Dermis microvascular lymphatic vessel endothelial cell (primary cell): ENCODE measurements at regions not wholly inside any gene's neighbourhood (a gene's known extent, or its start where the extent isn't known, plus 50 kb on each side); places are given as distances from the start of the nearest gene placed in this dataset.
"Not testable (repeated sequence)": the region's sequence is repeated elsewhere in the genome, so short reads cannot be mapped to it uniquely, and the experiment has no call there.

Experiments used
- DNase-seq, 2 donors: peaks; one replicate each; pipeline versions ENCODE4 v3.0.0 to v3.0.0-alpha.2; 2010; ENCODE audit warnings: low read depth in 2 of 2

- DNase-seq, result no peak
These were observed 596.9 kb upstream of the CYLC2 start for GRCh38 chr9:102398205-102398604.

GRCh38 chr9:102385620-102386019, 609.5 kb upstream of the CYLC2 start:
- DNase-seq, result not testable (repeated sequence)

- no peak for DNase-seq
These were observed 624.2 kb upstream of the GRIN3A start for GRCh38 chr9:102362470-102363132.

DNA sequence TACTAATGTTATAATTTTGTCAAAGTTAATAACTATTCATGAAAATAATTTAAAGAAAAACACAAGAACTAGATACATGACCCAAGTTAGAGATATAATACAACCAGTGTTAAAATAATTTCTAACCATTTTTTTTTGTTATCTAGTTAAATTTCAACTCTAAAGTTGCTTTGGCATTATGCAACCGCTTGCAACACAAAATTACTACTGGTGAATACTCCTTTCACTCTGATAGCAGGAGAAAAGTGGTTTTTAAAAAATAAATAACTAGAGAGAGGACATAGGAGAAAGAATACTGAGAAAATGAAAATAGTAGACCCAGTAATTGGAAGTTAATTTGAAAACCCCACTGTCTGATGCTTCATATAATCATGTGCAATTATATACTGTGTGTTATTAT, 622.4 kb upstream of the GRIN3A start:
- no peak for DNase-seq

DNA sequence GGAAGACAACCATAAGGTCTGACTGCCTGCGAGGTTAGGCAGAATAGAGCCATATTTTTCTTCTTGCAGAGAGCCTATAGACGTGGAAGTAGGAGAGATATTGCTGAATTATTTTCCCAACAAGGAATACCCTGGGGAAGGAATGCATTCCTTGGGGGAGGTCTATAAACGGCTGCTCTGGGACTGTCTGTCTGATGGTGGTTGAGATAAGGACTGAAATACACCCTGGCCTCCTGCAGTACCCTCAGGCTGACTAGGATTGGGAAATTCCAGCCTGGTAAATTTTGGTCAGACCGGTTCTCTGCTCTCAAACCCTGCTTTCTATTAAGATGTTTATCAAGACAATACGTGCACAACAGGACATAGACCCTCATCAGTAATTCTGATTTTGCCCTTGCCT, 617.5 kb upstream of the GRIN3A start:
- DNase-seq, result no peak

DNA sequence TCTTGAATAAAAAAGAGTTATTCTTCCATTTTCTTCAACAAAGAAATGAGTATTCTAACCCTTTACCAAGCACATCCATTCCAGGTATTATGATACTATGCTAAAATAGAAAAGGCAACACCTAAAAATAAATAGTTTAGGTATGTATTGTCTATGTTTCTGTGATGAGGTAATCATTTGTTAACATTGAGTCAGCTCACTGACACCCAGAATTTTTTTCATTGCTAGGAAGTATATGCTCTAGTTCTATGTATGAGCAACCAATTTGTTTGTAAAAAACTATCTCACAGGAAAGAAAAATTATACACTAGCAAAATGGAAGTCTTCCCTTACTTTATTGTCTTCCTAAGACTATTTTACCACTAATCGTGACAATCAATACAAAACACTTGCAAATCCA, 615.6 kb upstream of the GRIN3A start:
- DNase-seq, result no peak

GRCh38 chr9:102337471-102337870, 599.0 kb upstream of the GRIN3A start:
- DNase-seq, result not testable (repeated sequence)

DNA sequence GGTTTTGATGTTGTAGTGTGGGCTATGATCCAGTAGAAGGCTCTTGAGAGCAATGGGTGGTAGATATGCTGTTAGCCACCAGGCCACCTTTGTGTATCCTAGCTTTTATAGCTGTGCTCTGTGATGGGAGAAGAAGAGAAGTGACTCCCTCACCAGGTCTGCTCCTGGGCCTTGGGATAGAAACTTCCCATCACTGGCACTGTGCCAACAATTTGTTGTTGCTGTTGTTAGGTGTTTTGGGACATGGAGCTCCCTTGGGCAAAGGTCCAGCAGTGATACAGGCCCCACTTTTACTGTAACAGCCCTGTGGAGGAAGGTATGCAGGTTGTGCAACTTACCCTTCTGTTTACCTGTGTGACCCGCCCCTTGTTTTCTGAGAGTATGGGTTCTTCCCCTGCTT, 570.9 kb upstream of the GRIN3A start:
- no peak for DNase-seq

DNA sequence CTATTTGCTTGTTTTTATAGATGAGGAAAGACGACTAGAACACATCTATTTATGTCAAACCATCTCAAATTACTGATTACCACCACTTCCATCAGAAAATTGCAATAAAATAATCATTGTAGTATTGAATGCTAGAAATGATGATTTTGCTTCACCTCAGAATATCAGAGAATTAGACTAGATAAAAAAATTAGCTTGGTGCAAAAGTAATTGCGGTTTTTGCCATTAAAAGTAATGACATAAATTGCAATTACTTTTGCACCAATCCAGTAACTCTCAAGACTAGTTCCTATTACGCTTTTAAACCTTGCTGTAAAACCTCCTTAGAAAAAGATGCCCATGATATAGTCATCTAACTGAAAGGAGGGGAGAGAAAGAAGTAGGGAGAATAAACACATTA, 556.7 kb upstream of the GRIN3A start:
- no peak for DNase-seq

DNA sequence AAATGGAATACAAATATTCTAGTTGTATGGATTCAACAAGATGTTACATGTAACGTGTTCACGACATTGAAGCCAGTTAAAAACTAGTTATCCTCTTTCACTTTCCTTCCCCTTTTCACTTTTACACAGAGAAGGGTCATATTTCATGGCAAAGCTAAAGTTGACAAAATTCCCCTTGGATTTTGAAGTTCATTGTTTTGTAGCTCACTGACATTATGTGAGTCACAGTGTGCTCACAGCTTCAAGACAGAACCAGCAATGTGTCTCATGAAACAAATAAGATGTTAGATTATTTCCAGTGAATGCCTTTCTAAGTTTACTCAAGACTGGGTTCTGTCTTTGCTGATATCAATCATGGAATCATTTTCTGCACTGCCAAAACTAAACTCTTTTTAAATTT, 535.5 kb upstream of the GRIN3A start:
- no peak for DNase-seq

GRCh38 chr9:102253099-102253498, 514.7 kb upstream of the GRIN3A start:
- no peak for DNase-seq

DNA sequence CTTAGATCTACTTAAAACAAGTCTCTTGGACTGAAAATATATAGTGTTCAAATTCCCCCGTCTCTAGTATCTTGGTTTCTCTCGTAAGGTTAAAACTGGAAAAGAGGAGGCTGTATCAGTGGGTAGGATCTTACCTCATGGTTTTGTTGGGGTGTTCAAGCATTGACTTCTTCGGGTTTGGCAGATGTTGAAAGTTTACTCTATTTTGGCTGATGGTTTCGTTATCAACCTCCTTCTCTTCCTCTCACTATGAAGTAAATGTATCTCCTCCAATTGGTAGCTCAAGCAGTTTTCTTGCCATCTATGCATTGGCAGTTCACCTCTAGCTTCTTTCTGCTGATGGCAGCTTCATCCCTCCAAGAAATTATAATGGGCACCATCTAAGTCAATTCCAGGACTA, 506.5 kb upstream of the GRIN3A start:
- no peak for DNase-seq

- DNase-seq, result no peak
These were observed 499.1 kb upstream of the GRIN3A start for GRCh38 chr9:102237520-102237919.

DNA sequence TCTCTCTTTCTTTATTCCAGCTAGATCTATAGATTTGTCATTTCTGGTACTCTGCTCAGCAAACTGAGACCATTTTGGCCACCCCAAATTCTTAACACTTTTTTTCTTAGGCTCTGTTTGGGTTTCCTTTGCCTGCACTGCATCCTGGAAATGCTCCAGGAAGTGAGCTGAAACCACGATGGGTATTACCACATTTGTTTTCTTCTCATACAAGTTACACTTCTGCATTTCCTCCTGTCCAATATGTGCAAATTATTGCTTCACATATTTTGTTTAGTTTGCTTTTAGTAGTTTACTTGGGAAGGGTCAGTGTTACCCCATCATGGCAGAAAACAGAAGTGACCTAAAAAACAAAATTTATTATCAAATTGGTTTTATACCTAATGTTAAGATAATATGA, 498.6 kb upstream of the GRIN3A start:
- DNase-seq, result no peak

- DNase-seq, result not testable (repeated sequence)
These were observed 489.0 kb upstream of the GRIN3A start for GRCh38 chr9:102227416-102227815.

GRCh38 chr9:102225841-102226441, 487.5 kb upstream of the GRIN3A start:
- no peak for DNase-seq

GRCh38 chr9:102223320-102224136, 485.1 kb upstream of the GRIN3A start:
- not testable (repeated sequence) for DNase-seq

DNA sequence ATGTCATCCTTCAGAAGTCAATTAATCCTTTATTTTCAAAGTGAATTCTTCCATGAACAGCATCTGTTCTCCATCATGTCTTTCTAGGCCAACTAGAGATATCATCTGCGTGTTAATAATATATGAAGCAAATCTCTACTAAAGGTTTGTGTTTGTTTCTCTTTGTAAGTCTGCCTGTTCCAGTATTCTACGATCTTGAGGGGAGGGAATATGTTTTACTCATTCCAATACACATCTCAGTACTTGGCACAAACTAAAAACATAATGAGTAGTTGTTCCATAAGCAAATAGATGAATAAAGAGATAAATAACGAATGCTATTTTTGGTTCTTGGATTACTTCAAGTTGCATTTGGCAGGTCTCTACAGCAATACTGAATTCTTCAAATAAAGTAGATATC, 470.7 kb upstream of the GRIN3A start:
- no peak for DNase-seq

DNA sequence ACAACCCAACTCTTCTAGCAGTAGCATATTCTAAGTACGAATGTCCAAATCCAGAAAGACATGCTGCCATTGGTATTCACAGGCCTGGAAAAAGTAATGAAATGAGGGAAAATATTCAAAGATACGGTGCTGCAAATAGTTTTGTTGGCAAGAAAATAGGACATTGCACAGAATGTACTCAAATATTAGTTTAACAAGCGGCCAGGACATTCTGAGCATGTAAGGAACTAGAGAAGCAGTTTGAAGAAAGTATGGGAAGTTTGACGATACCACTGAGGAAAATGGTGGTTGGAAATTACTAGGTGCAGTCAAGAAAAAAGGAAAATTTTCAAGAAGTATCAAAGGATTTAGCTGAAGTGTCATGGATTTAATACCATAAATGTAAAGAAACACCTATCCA, 468.0 kb upstream of the GRIN3A start:
- no peak for DNase-seq

DNA sequence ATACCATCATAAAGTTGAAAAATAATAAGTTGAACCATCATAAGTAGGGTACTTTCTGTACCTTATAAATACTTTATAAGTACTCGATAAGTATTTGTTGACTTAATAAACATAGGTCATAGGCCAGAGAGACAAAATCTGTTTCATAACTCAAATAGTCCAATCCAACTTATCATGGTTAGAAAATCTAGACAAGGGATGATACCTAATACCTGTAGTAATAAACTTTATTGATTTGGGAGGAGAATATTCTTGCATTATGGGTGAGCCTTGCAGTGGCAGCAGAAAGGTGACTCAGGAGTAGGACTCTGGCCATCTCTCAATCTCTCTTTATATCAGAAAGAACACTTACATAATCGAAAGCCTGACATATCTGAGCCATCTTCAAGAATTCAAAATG, 466.8 kb upstream of the GRIN3A start:
- DNase-seq, result no peak

- no peak for DNase-seq
These were observed 463.7 kb upstream of the GRIN3A start for GRCh38 chr9:102202126-102202525.

GRCh38 chr9:102185962-102186361, 447.5 kb upstream of the GRIN3A start:
- DNase-seq, result no peak

DNA sequence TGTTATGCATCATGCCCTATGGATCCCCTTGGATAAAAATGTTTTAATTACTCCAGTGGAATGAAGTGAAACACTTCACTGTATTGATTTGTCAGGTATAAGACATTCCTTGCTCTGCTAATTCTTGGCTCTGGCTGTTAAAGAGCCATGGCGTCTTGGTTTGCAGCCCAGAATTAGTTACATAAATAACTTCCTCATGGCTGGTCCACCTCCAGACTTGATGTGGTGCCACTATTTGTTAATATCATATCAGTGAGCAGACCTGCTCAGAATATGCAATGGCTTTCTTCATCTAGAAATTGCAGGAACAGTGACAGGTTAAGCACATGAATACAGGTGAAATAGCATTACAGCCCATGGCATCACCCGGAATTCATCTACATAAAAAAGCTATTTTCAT, 446.9 kb upstream of the GRIN3A start:
- DNase-seq, result no peak
